GM21723 (cell line): ENCODE measurements at regions not wholly inside any gene's neighbourhood (a gene's known extent, or its start where the extent isn't known, plus 50 kb on each side); places are given as distances from the start of the nearest gene placed in this dataset.

Experiments used
- ATAC-seq: cut with Tn5 transposase; IDR thresholded peaks from one replicate; pipeline ENCODE4 v1.9.1; 2021; ENCODE audit warnings: mild to moderate bottlenecking, moderate library complexity; ENCODE audit not compliant: unreplicated experiment

GRCh38 chr20:23232679-23233308 lies 117.8 kb upstream of the NXT1 start:
- ATAC-seq, result no peak

- no peak for ATAC-seq
These were observed 118.4 kb upstream of the NXT1 start for GRCh38 chr20:23232219-23232581.

- no peak for ATAC-seq
These were observed 118.9 kb upstream of the NXT1 start for GRCh38 chr20:23231561-23232218.

- no peak for ATAC-seq
These were observed 119.7 kb upstream of the NXT1 start for GRCh38 chr20:23230766-23231385.

- no peak for ATAC-seq
These were observed 120.6 kb upstream of the NXT1 start for GRCh38 chr20:23229989-23230388.

- ATAC-seq, result no peak
These were observed 121.7 kb upstream of the NXT1 start for GRCh38 chr20:23228912-23229311.

GRCh38 chr20:23227976-23228375 lies 122.6 kb upstream of the NXT1 start:
- ATAC-seq, result no peak

- ATAC-seq, result no peak
These were observed 123.3 kb upstream of the NXT1 start for GRCh38 chr20:23227274-23227673.

- no peak for ATAC-seq
These were observed 123.9 kb upstream of the NXT1 start for GRCh38 chr20:23226612-23227265.

GRCh38 chr20:23225407-23226060 lies 125.1 kb upstream of the NXT1 start:
- ATAC-seq, result no peak

GRCh38 chr20:23224806-23225205 lies 125.8 kb upstream of the NXT1 start:
- ATAC-seq, result no peak

- ATAC-seq, result no peak
These were observed 126.5 kb upstream of the NXT1 start for GRCh38 chr20:23223908-23224580.

GRCh38 chr20:23222531-23223200 lies 127.9 kb upstream of the NXT1 start:
- ATAC-seq, result no peak

- no peak for ATAC-seq
These were observed 130.9 kb upstream of the CD93 start for GRCh38 chr20:23217023-23217422.

- ATAC-seq, result no peak
These were observed 129.3 kb upstream of the CD93 start for GRCh38 chr20:23215344-23215995.

- no peak for ATAC-seq
These were observed 128.8 kb upstream of the CD93 start for GRCh38 chr20:23214903-23215302.

- no peak for ATAC-seq
These were observed 126.4 kb upstream of the CD93 start for GRCh38 chr20:23212464-23212995.

- ATAC-seq, result no peak
These were observed 125.9 kb upstream of the CD93 start for GRCh38 chr20:23212011-23212410.

GRCh38 chr20:23211164-23211563 lies 125.0 kb upstream of the CD93 start:
- no peak for ATAC-seq
